Type B pancreatic cell (in vitro differentiated cells): ENCODE measurements at regions not wholly inside any gene's neighbourhood (a gene's known extent, or its start where the extent isn't known, plus 50 kb on each side); places are given as distances from the start of the nearest gene placed in this dataset.

Experiments used
- DNase-seq: peaks from one replicate; pipeline ENCODE4 v3.0.0; 2021; ENCODE audit warnings: mixed read lengths; ENCODE audit not compliant: unreplicated experiment; ENCODE audit errors: extremely low spot score
- H3K27ac Mint-ChIP-seq: 2 replicates; pipeline ENCODE4 v1.8.0; 2021; ENCODE audit warnings: mild to moderate bottlenecking, mixed read lengths
- H3K27me3 Mint-ChIP-seq: 2 replicates; pipeline ENCODE4 v1.8.0; 2021; ENCODE audit warnings: mixed read lengths
- H3K36me3 Mint-ChIP-seq: 2 replicates; pipeline ENCODE4 v1.8.0; 2021; ENCODE audit warnings: mixed read lengths
- H3K4me1 Mint-ChIP-seq: one replicate; pipeline ENCODE4 v1.8.0; 2021; ENCODE audit warnings: mixed read lengths; ENCODE audit not compliant: unreplicated experiment
- H3K4me3 Mint-ChIP-seq: 2 replicates; pipeline ENCODE4 v1.8.0; 2021; ENCODE audit warnings: mild to moderate bottlenecking, mixed read lengths
- H3K9me3 Mint-ChIP-seq: 2 replicates; pipeline ENCODE4 v1.8.0; 2021; ENCODE audit warnings: mixed read lengths
- CTCF ChIP-seq: fragments of 200-600 bp; sonication (generic); conservative IDR thresholded peaks from 2 replicates; pipeline ENCODE4 v1.5.0; 2021; ENCODE audit warnings: antibody characterized with exemption, mild to moderate bottlenecking

- peaks cover 4% of the 10 kb centered on the region for H3K27me3 Mint-ChIP-seq
- H3K27ac Mint-ChIP-seq, result no peak overlapping the region
- no peak for TF ChIP-seq CTCF
- peaks cover 6% of the 10 kb centered on the region for H3K4me1 Mint-ChIP-seq
- DNase-seq, result no peak
- no peaks in the 10 kb centered on the region for H3K9me3 Mint-ChIP-seq
- H3K4me3 Mint-ChIP-seq, result no peak overlapping the region
- H3K36me3 Mint-ChIP-seq, result no peaks in the 10 kb centered on the region
These were observed 100.2 kb upstream of the MPP7 start for GRCh38 chr10:28403090-28403489.

- no peaks in the 10 kb centered on the region for H3K36me3 Mint-ChIP-seq
- H3K27ac Mint-ChIP-seq, result no peak overlapping the region
- no peak for DNase-seq
- no peak overlapping the region for H3K4me3 Mint-ChIP-seq
- no peaks in the 10 kb centered on the region for H3K9me3 Mint-ChIP-seq
- no peaks in the 10 kb centered on the region for H3K4me1 Mint-ChIP-seq
- no peak for TF ChIP-seq CTCF
- H3K27me3 Mint-ChIP-seq, result peaks cover 9% of the 10 kb centered on the region
These were observed 105.4 kb upstream of the MPP7 start for GRCh38 chr10:28408237-28408777.

- Mint-ChIP-seq H3K36me3 (no peaks in the 10 kb centered on the region), H3K27me3 (peaks cover 9% of the 10 kb centered on the region), H3K4me1 (no peaks in the 10 kb centered on the region), H3K9me3 (no peaks in the 10 kb centered on the region), H3K27ac (no peak overlapping the region), H3K4me3 (no peak overlapping the region)
- peak; percentile 44 for TF ChIP-seq CTCF
- DNase-seq, result no peak
These were observed 107.7 kb upstream of the MPP7 start for GRCh38 chr10:28410420-28411135.

GRCh38 chr10:28411136-28411460, 108.2 kb upstream of the MPP7 start:
- H3K36me3 Mint-ChIP-seq, result no peaks in the 10 kb centered on the region
- no peaks in the 10 kb centered on the region for H3K4me1 Mint-ChIP-seq
- TF ChIP-seq CTCF, result no peak
- peak overlapping the region; percentile 63 for H3K27ac Mint-ChIP-seq
- no peak for DNase-seq
- H3K27me3 Mint-ChIP-seq, result peaks cover 9% of the 10 kb centered on the region
- H3K9me3 Mint-ChIP-seq, result no peaks in the 10 kb centered on the region
- H3K4me3 Mint-ChIP-seq, result no peak overlapping the region

- H3K9me3 Mint-ChIP-seq, result no peaks in the 10 kb centered on the region
- H3K27ac Mint-ChIP-seq, result peak overlapping the region; percentile 63
- H3K27me3 Mint-ChIP-seq, result peaks cover 9% of the 10 kb centered on the region
- no peaks in the 10 kb centered on the region for H3K4me1 Mint-ChIP-seq
- TF ChIP-seq CTCF, result no peak
- DNase-seq, result no peak
- no peaks in the 10 kb centered on the region for H3K36me3 Mint-ChIP-seq
- no peak overlapping the region for H3K4me3 Mint-ChIP-seq
These were observed 108.8 kb upstream of the MPP7 start for GRCh38 chr10:28411648-28412047.
